HPDE6-E6E7 (cell line): ENCODE measurements at regions not wholly inside any gene's neighbourhood (a gene's known extent, or its start where the extent isn't known, plus 50 kb on each side); places are given as distances from the start of the nearest gene placed in this dataset.
"Not testable (repeated sequence)": the region's sequence is repeated elsewhere in the genome, so short reads cannot be mapped to it uniquely, and the experiment has no call there.

Experiments
- DNase-seq: peaks from one replicate; pipeline ENCODE4 v3.0.0; 2011; ENCODE audit warnings: missing footprints; ENCODE audit errors: extremely low spot score

DNA sequence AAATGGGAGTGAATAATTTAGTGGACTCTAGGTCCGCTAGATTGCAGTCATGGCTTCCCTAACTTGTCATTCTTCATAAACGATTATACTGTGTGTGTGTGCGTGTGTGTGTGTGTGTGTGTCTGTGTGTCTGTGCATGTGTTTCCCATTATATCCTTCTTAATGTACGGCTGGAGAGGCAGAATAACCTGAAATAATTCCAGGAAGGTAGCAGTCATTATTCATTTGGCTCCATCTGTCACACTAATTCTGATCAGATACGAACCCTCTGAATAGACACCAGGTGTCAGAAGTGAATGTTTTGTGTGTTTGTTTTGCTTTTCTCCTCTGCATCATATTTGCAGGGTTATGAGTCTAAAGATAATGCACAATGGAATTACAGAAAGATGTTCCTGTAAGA lies 372.9 kb downstream of the DOK5 start:
- no peak for DNase-seq

- no peak for DNase-seq
Observed at GRCh38 chr20:54846948-54847347, 371.6 kb downstream of the DOK5 start.

- no peak for DNase-seq
Observed at GRCh38 chr20:54844346-54844745, 369.0 kb downstream of the DOK5 start.

DNA sequence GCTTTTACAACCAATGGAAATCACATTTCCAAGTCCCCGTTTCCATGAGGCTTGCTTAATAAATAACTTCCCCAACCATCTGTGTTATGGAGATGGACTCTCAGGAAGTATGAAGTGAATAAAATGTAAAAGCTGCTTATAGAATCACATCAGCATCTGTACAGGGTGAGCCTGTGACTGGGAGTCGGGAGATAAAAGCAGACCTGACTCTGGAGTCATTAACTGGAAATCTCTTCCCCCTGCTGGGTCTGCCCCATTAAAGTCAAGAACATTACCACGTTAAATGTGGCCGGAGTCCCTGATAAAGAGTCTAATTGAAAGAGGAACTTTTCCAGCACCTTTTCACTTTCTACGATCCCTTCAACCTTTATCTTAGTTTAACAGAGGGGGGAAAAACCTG lies 368.5 kb downstream of the DOK5 start:
- DNase-seq = no peak

DNA sequence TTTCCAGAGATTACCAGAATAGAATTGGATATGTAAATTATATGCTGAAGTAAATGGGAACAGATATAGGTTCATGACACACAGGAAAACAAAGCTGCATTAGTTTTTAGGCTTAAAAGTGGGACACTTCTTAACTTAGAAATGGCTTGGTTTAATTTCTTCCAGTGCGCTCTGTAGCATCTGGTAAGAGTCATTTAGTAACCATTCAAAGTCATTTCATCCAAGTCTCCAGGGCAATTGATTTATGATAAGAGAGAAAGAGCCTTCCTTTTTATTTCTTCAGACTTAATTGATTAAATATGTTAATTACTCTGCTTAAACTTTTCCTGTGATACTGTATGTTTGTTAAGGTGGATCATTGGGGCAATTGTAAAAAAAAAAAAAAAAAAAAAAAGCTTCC lies 368.0 kb downstream of the DOK5 start:
- no peak for DNase-seq

GRCh38 chr20:54839224-54839623 lies 363.8 kb downstream of the DOK5 start:
- no peak for DNase-seq

DNA sequence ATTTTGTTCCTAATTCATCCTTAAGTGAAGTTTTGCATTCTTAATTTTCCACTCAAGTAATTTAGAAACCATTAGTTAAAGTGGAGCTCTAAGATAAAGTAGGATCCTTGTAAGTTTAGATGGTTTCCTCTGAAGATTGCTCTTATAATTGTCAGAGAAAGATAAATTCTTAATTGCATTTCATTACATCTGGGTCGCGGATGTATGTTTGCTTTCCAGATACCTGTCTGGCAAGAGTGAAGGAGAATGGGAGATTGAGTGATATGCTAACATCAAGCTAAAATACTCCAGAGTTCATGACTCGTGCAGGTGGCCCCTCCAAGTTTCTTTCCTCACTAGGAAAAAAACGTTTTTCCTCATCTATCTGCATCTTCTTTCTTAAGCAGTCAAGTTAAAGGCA lies 361.8 kb downstream of the DOK5 start:
- no peak for DNase-seq

GRCh38 chr20:54822386-54822785 lies 347.0 kb downstream of the DOK5 start:
- DNase-seq = no peak

DNA sequence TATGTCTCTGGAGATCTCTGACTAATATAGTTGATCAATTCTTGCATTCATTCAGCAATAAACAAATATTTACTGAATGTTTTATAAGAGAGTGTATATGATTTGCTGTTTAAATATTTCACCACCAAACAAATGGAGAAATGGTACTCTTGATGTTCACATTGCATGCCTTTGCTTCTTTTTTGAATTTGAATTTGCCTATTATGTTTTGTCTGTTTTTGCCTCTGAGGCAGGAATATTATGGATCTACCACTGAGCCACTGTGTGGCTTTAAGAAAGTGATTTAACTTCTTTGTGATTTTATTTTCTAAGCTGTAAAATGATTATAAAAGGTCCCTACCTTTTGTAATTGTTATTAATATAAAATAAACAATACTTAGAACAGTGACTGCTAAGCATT lies 345.0 kb downstream of the DOK5 start:
- DNase-seq = no peak

DNA sequence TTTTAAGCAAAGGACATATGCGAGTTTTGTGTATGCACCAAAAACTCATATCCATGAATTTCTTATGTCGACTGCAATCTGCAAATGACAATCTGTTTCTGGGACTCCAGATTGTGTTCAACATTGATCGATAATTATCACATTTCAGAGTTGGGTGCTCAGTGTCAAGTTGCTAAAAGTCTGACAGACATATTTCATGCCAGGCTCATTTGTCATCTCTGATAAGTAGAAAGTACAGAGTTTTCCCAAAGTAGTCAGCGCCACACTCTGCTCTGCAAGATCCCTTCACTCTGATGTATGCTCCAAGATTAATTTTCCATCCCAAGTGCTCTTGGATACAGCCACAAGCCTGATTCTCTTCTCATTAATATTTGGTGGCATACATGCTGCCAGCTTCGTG lies 331.1 kb downstream of the DOK5 start:
- no peak for DNase-seq

- no peak for DNase-seq
Observed at GRCh38 chr20:54794874-54795273, 319.5 kb downstream of the DOK5 start.

DNA sequence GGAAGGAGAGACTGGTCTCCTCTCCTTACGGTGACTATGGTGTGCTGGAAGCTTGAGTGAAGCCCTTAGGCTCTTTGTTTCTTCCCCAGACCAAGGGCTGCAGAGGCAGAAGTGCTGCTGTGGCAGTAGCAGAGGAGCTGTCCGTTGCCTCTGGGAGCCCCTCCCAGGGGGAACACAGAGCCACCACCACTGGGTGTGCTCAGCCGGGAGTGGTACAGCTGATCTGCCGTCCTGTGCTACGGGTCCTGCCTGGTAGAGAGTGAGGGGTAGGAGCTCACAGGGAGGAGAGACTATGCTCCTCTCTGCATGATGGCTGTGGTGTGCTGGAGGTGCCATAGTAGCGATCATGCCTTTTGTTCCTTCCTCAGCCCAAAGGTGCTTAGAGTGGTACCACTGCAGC lies 318.7 kb downstream of the DOK5 start:
- no peak for DNase-seq

DNA sequence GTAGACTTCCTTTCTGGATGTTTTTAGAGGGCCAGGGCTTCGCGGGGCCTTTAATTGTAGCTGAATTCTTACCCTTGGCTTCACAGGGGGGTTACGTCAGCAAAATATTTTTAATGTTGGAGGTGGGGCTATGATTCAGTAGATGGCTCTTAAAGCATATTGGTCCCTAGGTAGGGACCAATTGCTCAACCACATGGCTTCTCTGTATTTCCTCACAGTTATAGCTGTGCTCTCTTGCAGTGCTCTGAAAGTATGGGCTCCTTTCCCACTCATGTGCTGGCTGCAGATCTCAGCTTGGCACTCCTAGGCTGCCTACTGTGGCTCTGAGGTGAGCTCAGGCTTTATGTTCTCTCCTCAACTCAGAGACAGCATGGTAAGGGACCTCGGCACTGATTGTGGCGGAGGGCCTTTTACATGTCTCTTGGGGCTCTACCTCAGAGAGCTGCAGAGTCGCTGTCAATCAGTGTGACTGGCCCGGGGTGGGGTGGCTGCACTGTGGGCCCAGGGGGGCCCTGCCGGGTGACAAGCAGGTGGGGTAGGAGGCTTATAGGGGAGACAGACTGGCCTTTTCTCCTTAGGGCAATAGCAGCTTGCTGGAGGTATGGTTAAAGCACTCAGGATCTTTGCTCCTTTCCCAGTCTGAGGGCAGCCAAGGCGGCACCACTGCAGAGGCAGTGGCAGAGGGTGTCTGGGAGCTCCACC lies 318.0 kb downstream of the DOK5 start:
- DNase-seq = no peak

- DNase-seq = no peak
Observed at GRCh38 chr20:54792688-54793087, 317.3 kb downstream of the DOK5 start.

DNA sequence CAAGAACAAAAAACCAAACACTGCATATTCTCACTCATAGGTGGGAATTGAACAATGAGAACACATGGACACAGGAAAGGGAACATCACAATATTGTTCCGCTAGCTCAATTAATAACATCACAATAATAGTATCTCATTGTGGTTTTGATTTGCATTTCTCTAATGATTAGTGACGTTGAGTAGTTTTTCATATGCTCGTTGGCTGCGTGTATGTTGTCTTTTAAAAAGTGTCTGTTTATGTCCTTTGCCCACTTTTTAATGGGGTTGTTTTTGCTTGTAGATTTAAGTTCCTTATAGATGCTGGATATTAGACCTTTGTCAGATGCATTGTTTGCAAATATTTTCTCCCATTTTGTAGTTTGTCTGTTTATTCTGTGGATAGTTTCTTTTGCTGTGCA lies 312.9 kb downstream of the DOK5 start:
- not testable (repeated sequence) for DNase-seq

DNA sequence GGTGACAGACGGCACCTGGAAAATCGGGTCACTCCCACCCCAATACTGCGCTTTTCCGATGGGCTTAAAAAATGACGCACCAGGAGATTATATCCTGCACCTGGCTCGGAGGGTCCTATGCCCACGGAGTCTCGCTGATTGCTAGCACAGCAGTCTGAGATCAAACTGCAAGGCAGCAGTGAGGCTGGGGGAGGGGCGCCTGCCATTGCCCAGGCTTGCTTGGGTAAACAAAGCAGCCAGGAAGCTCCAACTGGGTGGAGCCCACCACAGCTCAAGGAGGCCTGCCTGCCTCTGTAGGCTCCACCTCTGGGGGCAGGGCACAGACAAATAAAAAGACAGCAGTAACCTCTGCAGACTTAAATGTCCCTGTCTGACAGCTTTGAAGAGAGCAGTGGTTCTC lies 307.4 kb downstream of the DOK5 start:
- DNase-seq = not testable (repeated sequence)

- no peak for DNase-seq
Observed at GRCh38 chr20:54774426-54774825, 299.0 kb downstream of the DOK5 start.

GRCh38 chr20:54773643-54774000 lies 298.2 kb downstream of the DOK5 start:
- no peak for DNase-seq

GRCh38 chr20:54772893-54773642 lies 297.7 kb downstream of the DOK5 start:
- no peak for DNase-seq

DNA sequence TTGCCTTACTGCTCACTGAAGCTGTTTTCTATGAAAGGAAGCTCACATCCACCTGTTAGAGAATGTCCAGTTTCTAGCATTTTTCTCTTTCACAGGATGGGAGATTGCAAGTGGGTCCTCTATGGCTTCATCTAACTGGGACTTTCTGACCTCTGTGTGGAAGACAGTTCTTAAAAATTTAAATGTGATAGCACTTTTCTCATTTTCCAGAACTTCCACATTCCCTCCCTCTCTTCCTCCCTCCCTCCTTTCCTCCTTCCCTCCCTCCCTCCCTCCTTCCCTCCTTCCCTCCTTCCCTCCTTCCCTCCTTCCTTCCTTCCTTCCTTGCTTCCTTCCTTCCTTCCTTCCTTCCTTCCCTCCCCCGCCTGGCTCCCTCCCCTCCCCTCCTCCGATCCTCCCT lies 291.1 kb downstream of the DOK5 start:
- no peak for DNase-seq

GRCh38 chr20:54763366-54763765 lies 288.0 kb downstream of the DOK5 start:
- no peak for DNase-seq

DNA sequence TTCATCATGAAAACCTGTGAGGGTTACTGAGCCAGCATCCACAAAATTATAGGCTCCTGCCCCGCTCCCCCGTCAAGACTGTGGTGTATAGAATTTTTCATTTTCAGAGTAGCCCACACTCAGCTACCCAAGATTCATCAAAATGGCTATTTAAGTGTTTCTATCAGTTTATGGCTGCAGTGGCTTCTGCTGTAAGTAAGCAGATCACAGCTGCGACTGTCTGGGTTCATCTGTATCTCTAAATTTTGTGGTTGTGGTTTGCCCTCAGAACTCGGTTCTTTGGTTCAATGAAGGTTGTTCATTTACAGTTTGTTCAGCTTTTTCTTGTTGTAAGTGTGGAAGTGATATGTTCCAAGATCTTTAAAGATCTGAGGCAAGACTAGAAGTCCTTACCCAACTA lies 284.2 kb downstream of the DOK5 start:
- no peak for DNase-seq

GRCh38 chr20:54746796-54747195 lies 271.4 kb downstream of the DOK5 start:
- DNase-seq = no peak

DNA sequence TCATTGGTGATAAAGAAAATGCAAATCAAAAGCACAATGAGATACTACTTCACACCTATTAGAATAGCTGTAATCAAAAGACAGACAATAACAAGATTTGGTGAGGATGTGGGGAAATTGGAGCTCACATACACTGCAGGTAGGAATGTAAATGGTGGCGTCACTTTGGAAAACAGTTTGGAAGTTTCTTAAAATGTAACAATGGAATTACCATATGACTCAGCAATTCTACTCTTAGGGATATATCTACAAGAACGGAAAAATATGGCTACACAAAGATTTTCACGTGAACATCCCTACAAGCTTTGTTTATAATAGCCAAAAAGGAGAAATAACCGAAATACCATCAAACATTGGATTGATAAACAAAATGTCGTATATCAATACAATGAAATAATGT lies 270.4 kb downstream of the DOK5 start:
- DNase-seq = no peak
